ENCODE measurements at regions not wholly inside any gene's neighbourhood (a gene's known extent, or its start where the extent isn't known, plus 50 kb on each side); places are given as distances from the start of the nearest gene placed in this dataset.

- TF ChIP-seq PHF8 (conservative IDR thresholded peaks at IDR 0.05; ENCODE audit: low read depth, low read length) (no peak), FOSL1 (IDR thresholded peaks at IDR 0.05; ENCODE audit: insufficient read depth, low read depth, low read length) (no peak), RNF2 (IDR thresholded peaks at IDR 0.05; ENCODE audit: borderline replicate concordance, low read depth, low read length, missing control alignments, poor library complexity, severe bottlenecking) (no peak), POU5F1 (IDR thresholded peaks at IDR 0.05; ENCODE audit: low read depth, low read length) (no peak), CREB1 (IDR thresholded peaks at IDR 0.05) (no peak), TCF12 (IDR thresholded peaks at IDR 0.05; ENCODE audit: low read depth, low read length) (no peak), TAF1 (IDR thresholded peaks at IDR 0.05; ENCODE audit: low read depth, low read length) (no peak), GTF2F1 (IDR thresholded peaks at IDR 0.05; ENCODE audit: borderline replicate concordance, low read depth, low read length) (no peak), SP1 (IDR thresholded peaks at IDR 0.05; ENCODE audit: low read depth, low read length) (no peak)
These were observed 409.3 kb upstream of the TBX3 start (continued) for GRCh38 chr12:115093261-115093660.

All from H1 (cell line).